Pancreas (tissue), 10 donors: ENCODE measurements at regions not wholly inside any gene's neighbourhood (a gene's known extent, or its start where the extent isn't known, plus 50 kb on each side); places are given as distances from the start of the nearest gene placed in this dataset.
"Not testable (repeated sequence)": the region's sequence is repeated elsewhere in the genome, so short reads cannot be mapped to it uniquely, and the experiment has no call there.

Experiments used
- ATAC-seq, 4 donors: fragments of 200-7000 bp; cut with Tn5 transposase; one replicate each; pipeline versions ENCODE4 v1.8.0 to v1.9.1; 2020; ENCODE audit warnings: mild to moderate bottlenecking in 4 of 4, moderate library complexity in 4 of 4
- DNase-seq, 6 donors: peaks; one replicate each; pipeline ENCODE4 v3.0.0-alpha.2; 2020
- FAIRE-seq: peaks from 2 replicates; lab custom pipeline; 2012; peaks lifted over from hg19 to GRCh38; lab: Jason Lieb, UNC
- H3K27ac ChIP-seq, 4 donors: fragments of 200-600 bp; sonication (generic); 1 replicate in 3 of 4; 2 replicates in 1 of 4; pipeline versions ENCODE4 v1.5.0 to v1.8.0; 2020
- H3K27me3 ChIP-seq, 4 donors: fragments of 200-600 bp; one replicate each; pipeline ENCODE4 v1.8.0; 2021
- H3K36me3 ChIP-seq, 3 donors: fragments of 200-600 bp; sonication (generic) in 1 of 3; one replicate each; pipeline versions ENCODE4 v1.5.0 to v1.8.0; 2020 to 2021
- H3K4me1 ChIP-seq, 3 donors: fragments of 200-600 bp; one replicate each; pipeline ENCODE4 v1.8.0; 2021
- H3K4me3 ChIP-seq, 4 donors: fragments of 200-600 bp; sonication (generic) in 2 of 4; one replicate each; pipeline versions ENCODE4 v1.5.0 to v1.8.0; 2020 to 2021
- H3K9me3 ChIP-seq, 4 donors: fragments of 200-600 bp; one replicate each; pipeline ENCODE4 v1.8.0; 2021
- WGBS, 2 donors: extraction: QIAGEN DNeasy Blood & Tissue Kit; methylation state at CpG; one replicate each; pipeline ENCODE4 v1.1.7; 2013; 5-methylcytosine and 5-hydroxymethylcytosine counted together
- intact Hi-C, 3 donors: fragments of 100-400 bp; cut with DNase I; formaldehyde crosslinking; loops; one replicate each; pipeline versions ENCODE4 v1.11.1 to v1.14.2; 2022
- donor health status: healthy with polysubstance abuse.
- donor health status: DM: no; HTN: no; CAD: no; lungs with moderate emphysema.
- donor health status: DM: no; HTN: no; CAD: no.
- donor health status: control.
- donor health status: control.
- donor health status: Bipolar disorder and iron deficiency.
- donor health status: DM: yes; HTN: yes; CAD: no.
- donor health status: DM: no; HTN: no; CAD: no.
- donor health status: DM: no; HTN: no; CAD: no.
- donor health status: DM: yes; HTN: yes; CAD: no.

- DNase-seq, H3K4me1 ChIP-seq, H3K36me3 ChIP-seq, H3K9me3 ChIP-seq, FAIRE-seq, H3K27me3 ChIP-seq, intact Hi-C loops, H3K4me3 ChIP-seq, ATAC-seq: not testable (repeated sequence)
- 30 to 34% methylated on average over 7 to 8 of the region's 10 CpGs for WGBS, 2 donors
- H3K27ac ChIP-seq = peak overlapping the region in 3 of 4 donors; percentile 88 to 96 (median 92)
Observed at GRCh38 chr1:149635290-149635899, 51.7 kb downstream of the PPIAL4C start.

- 0% methylated on average over 39 to 40 of the region's 41 CpGs for WGBS, 2 donors
- FAIRE-seq, H3K9me3 ChIP-seq, H3K27me3 ChIP-seq, H3K36me3 ChIP-seq, intact Hi-C loops, H3K4me1 ChIP-seq: not testable (repeated sequence)
- Histone ChIP-seq H3K4me3 (peak overlapping the region; percentile 11 to 45 (median 32)), H3K27ac (peak overlapping the region; percentile 88 to 96 (median 90))
- ATAC-seq (peak; percentile 92 to 95 (median 95)), DNase-seq (peak; percentile 84 to 90 (median 86))
Observed at GRCh38 chr1:149636286-149637122, 52.9 kb downstream of the PPIAL4C start.

GRCh38 chr1:149638481-149638880 lies 54.8 kb downstream of the PPIAL4C start:
- H3K36me3 ChIP-seq, FAIRE-seq, H3K4me3 ChIP-seq, H3K4me1 ChIP-seq, H3K27ac ChIP-seq, H3K9me3 ChIP-seq, DNase-seq, H3K27me3 ChIP-seq, ATAC-seq, intact Hi-C loops: not testable (repeated sequence)
- 87 to 91% methylated on average over 8 of the region's 8 CpGs for WGBS, 2 donors

GRCh38 chr1:149638901-149639658 lies 55.4 kb downstream of the PPIAL4C start:
- H3K9me3 ChIP-seq, H3K4me1 ChIP-seq, H3K36me3 ChIP-seq, H3K27me3 ChIP-seq, FAIRE-seq, intact Hi-C loops, H3K27ac ChIP-seq, ATAC-seq, H3K4me3 ChIP-seq: not testable (repeated sequence)
- 95 to 96% methylated on average over 21 to 26 of the region's 31 CpGs for WGBS, 2 donors
- DNase-seq = peak in 2 of 6 donors; percentile 28 to 44

GRCh38 chr1:149641179-149641578 lies 57.5 kb downstream of the PPIAL4C start:
- FAIRE-seq, intact Hi-C loops, H3K27me3 ChIP-seq, H3K4me3 ChIP-seq, H3K36me3 ChIP-seq, H3K9me3 ChIP-seq, ATAC-seq, DNase-seq, H3K4me1 ChIP-seq, H3K27ac ChIP-seq: not testable (repeated sequence)
- WGBS, 2 donors = 77 to 92% methylated on average over 4 of the region's 4 CpGs

- ATAC-seq, H3K9me3 ChIP-seq, DNase-seq, intact Hi-C loops, FAIRE-seq, H3K27ac ChIP-seq, H3K36me3 ChIP-seq, H3K4me3 ChIP-seq, H3K4me1 ChIP-seq, H3K27me3 ChIP-seq: not testable (repeated sequence)
- WGBS, 2 donors = 32 to 46% methylated on average over 1 of the region's 1 CpG
Observed at GRCh38 chr1:149644818-149645217, 61.2 kb downstream of the PPIAL4C start.

GRCh38 chr1:149646360-149647017 lies 62.8 kb downstream of the PPIAL4C start:
- FAIRE-seq, H3K27me3 ChIP-seq, H3K9me3 ChIP-seq, H3K4me1 ChIP-seq, intact Hi-C loops, H3K27ac ChIP-seq, H3K36me3 ChIP-seq: not testable (repeated sequence)
- peak in 1 of 6 donors; percentile 17 for DNase-seq
- WGBS, 2 donors = 51 to 52% methylated on average over 26 to 30 of the region's 37 CpGs
- H3K4me3 ChIP-seq = peak overlapping the region in 1 of 4 donors; percentile 33
- peak in 3 of 4 donors; percentile 45 to 71 (median 62) for ATAC-seq

GRCh38 chr1:149647018-149647373 lies 63.3 kb downstream of the PPIAL4C start:
- DNase-seq (peak in 1 of 6 donors; percentile 34), ATAC-seq (peak in 3 of 4 donors; percentile 26 to 49 (median 32))
- H3K9me3 ChIP-seq, FAIRE-seq, H3K27ac ChIP-seq, H3K4me1 ChIP-seq, H3K36me3 ChIP-seq, H3K27me3 ChIP-seq, intact Hi-C loops: not testable (repeated sequence)
- 56 to 59% methylated on average over 15 to 17 of the region's 20 CpGs for WGBS, 2 donors
- peak overlapping the region in 1 of 4 donors; percentile 33 for H3K4me3 ChIP-seq

GRCh38 chr1:149657750-149658149 lies 74.1 kb downstream of the PPIAL4C start:
- intact Hi-C loops, ATAC-seq, H3K27me3 ChIP-seq, H3K36me3 ChIP-seq, H3K4me3 ChIP-seq, FAIRE-seq, H3K9me3 ChIP-seq, H3K4me1 ChIP-seq, DNase-seq, H3K27ac ChIP-seq: not testable (repeated sequence)
- WGBS, 2 donors = 82 to 85% methylated on average over 4 of the region's 4 CpGs

GRCh38 chr1:149658175-149658574 lies 74.5 kb downstream of the PPIAL4C start:
- FAIRE-seq, H3K4me3 ChIP-seq, DNase-seq, H3K36me3 ChIP-seq, ATAC-seq, H3K4me1 ChIP-seq, H3K27me3 ChIP-seq, H3K9me3 ChIP-seq, intact Hi-C loops, H3K27ac ChIP-seq: not testable (repeated sequence)
- 67% methylated on average over 2 of the region's 5 CpGs for WGBS, 2 donors

GRCh38 chr1:149664624-149665023 lies 81.0 kb downstream of the PPIAL4C start:
- WGBS, 2 donors = 0 to 20% methylated on average over 1 of the region's 2 CpGs
- H3K9me3 ChIP-seq, H3K4me1 ChIP-seq, FAIRE-seq, H3K4me3 ChIP-seq, H3K27me3 ChIP-seq, intact Hi-C loops, H3K36me3 ChIP-seq: not testable (repeated sequence)
- DNase-seq (peak in 3 of 6 donors; percentile 6 to 26 (median 21)), ATAC-seq (peak; percentile 90 to 96 (median 94))
- peak overlapping the region in 2 of 4 donors; percentile 28 to 56 for H3K27ac ChIP-seq
